ENCODE measurements at regions not wholly inside any gene's neighbourhood (a gene's known extent, or its start where the extent isn't known, plus 50 kb on each side); places are given as distances from the start of the nearest gene placed in this dataset.
A peak's percentile ranks its signal among the peaks of the same experiment; 100 is the strongest.
"Not testable (repeated sequence)": the region's sequence is repeated elsewhere in the genome, so short reads cannot be mapped to it uniquely, and the experiment has no call there.

DNA sequence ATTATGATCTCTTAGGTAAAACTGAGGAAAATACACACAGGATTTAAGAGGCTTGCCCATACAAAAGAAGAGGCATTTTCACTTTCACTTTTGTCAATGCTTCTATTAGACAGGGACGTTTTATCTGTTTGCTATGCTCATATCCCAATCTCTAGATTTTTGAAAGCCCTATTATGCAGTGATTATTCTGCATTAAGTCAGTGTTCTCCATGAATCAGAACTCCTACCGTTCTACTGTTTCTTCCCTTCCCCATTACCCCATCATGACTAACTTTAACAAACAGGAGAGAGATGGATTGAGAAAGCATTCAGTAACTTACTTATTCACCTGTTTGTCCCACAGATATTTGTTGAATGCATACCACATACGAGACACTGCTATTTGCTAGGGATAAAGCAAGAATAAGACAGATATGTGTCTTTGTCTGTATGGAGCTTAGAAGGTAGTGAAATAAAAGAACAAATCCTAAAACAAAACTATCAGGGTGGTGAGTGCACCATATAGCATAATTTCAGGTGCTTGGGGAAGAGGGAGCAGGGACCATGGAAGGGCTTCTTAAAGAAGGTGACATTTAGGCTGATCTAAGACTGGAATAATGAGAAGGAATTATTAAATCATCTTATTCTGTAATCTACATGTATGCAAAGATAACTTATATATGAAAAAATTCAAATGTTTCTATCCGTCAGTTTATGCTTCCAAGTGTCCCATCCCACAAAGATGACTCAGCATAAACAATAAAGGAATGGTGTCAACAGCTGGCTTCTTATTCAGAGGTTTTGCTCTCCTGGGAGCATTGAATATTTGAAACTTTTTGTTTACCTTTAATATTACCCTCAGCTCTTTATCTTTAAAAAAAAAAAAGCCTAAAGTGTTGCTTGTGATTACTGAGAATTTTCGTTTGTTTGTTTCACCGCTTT, 328.1 kb downstream of the HINT1 start:
- no peak for DNase-seq (ENCODE audit: low read depth)

GRCh38 chr5:130817598-130818384, 347.3 kb downstream of the HINT1 start:
- not testable (repeated sequence) for DNase-seq (ENCODE audit: low read depth)

DNA sequence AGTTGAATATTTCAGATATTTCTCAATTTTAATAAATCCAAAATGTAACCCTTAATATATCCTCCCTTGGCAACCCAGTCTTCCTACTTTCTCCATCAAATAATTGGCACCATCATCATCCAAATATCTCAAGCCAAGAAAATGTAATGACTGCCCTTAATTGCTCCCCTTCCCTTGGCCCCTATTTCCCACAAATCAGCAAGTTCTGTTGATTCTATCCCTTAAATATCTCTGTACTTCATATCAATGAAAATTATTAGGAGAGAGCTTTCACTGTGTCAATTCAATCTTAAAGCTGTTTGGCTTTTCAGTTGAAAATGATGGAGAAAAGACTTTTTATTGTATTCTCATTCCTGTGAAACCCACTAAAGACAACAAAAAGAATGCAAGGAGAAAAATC, 349.8 kb downstream of the HINT1 start:
- DNase-seq (ENCODE audit: low read depth) = no peak

GRCh38 chr5:130808691-130809090, 356.4 kb downstream of the HINT1 start:
- no peak for DNase-seq (ENCODE audit: low read depth)

- DNase-seq (ENCODE audit: low read depth) = no peak
These were observed 359.4 kb downstream of the HINT1 start for GRCh38 chr5:130805648-130806047.

- no peak for DNase-seq (ENCODE audit: low read depth)
These were observed 360.0 kb downstream of the HINT1 start for GRCh38 chr5:130805036-130805435.

GRCh38 chr5:130801963-130802362, 363.1 kb downstream of the HINT1 start:
- DNase-seq (ENCODE audit: low read depth) = no peak

- no peak for DNase-seq (ENCODE audit: low read depth)
These were observed 366.0 kb downstream of the HINT1 start for GRCh38 chr5:130799015-130799414.

GRCh38 chr5:130797303-130797702, 367.8 kb downstream of the HINT1 start:
- no peak for DNase-seq (ENCODE audit: low read depth)

- DNase-seq (ENCODE audit: low read depth) = no peak
These were observed 368.2 kb downstream of the HINT1 start for GRCh38 chr5:130796902-130797301.

DNA sequence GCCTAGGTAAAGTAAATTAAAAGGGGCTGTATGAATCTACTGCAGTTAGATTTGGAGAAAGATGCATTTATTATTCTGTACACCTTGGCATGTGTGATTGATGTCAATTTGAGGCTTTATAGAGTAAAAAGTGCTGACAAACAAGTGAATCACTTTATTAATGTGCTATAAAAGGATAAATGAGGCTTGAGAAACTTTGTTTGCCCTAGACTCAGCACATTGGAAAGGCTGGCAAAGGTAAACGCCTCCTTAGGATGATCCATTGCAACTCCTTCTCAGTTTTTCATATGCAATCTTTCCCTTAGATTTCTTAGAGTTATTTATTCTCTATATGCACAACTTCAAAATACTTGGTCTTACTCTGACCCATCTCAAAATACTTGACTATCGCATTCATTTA, 369.0 kb downstream of the HINT1 start:
- no peak for DNase-seq (ENCODE audit: low read depth)

GRCh38 chr5:130795037-130795436, 370.0 kb downstream of the HINT1 start:
- DNase-seq (ENCODE audit: low read depth) = no peak

DNA sequence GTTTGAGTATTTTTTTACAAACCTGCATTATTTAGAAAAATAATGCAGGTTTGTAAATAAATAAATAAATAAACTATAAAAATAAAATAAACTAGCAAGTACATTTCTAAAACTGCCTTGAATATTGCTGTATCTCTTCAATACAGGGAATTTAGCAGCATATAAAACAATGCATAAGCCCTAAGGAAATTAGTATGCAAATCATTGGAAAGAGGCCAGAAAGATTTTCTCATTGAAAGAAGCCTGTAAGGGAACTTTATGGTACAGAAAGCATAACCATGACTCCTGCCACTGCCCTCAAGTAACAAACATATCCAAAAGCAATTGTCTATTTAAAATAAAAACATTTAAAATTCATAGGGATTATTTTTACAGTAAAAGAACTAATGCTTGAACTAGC, 387.3 kb downstream of the HINT1 start:
- DNase-seq (ENCODE audit: low read depth) = no peak

GRCh38 chr5:130773813-130774212, 391.2 kb downstream of the HINT1 start:
- DNase-seq (ENCODE audit: low read depth) = no peak

GRCh38 chr5:130762031-130762430, 403.0 kb downstream of the HINT1 start:
- DNase-seq (ENCODE audit: low read depth) = peak; percentile 4

DNA sequence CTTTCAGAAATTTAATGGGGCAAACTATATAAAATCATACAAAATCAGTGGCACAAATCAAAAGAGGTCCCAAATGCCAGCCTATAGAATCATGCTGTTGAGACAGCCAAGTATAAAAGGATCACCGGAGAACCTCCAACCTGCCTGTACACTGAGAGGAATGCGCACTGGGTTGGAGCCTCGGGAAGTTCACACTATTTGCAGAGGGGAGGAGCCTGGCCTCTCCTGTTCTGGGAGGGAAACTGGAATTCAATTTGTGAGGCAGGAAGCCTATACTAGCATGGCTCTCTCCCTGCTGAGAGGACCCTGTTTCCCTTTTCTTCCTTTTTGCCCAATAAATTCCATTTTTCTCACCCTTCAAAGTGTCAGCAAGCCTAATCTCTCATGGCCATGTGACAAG, 406.0 kb downstream of the HINT1 start:
- DNase-seq (ENCODE audit: low read depth) = no peak

DNA sequence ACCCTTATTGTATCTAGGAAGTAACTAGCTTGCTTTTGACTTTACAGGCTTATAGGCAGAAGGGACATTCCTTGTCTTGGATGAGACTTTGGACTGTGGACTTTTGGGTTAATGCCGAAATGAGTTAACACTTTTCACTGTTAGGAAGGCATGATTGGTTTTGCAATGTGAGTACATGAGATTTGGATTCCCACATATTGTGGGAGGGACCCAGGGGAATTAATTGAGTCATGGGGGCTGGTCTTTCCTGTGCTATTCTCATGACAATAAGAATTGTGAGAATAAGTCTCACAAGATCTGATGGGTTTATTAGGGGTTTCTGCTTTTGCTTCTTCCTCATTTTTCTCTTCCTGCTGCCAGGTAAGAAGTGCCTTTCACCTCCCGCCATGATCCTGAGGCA, 417.5 kb downstream of the HINT1 start:
- peak; percentile 13 for DNase-seq (ENCODE audit: low read depth)

GRCh38 chr5:130746641-130747040, 418.4 kb downstream of the HINT1 start:
- not testable (repeated sequence) for DNase-seq (ENCODE audit: low read depth)

DNA sequence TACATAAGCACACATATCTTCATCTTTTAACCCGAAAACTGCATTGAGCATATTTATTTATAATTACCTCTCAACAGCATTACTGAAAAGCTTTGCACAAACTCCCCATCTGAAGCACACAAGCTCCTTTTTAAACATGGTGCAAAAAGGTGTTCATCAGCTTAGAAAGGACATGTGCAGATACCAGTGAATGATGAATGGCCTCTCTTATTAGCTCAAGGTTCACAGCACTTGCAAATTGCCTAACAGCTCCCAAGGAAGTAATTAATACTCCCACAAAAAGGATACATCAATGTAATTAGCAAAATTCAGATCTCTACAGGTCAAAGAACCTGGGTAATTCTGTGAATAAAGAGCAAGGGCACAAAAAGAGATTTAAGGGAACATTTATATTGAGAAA, 422.0 kb downstream of the HINT1 start:
- no peak for DNase-seq (ENCODE audit: low read depth)

- no peak for DNase-seq (ENCODE audit: low read depth)
These were observed 424.9 kb downstream of the HINT1 start for GRCh38 chr5:130740047-130740569.

- DNase-seq (ENCODE audit: low read depth) = no peak
These were observed 433.2 kb downstream of the HINT1 start for GRCh38 chr5:130731839-130732238.

GRCh38 chr5:130729541-130729940, 435.5 kb downstream of the HINT1 start:
- no peak for DNase-seq (ENCODE audit: low read depth)

- DNase-seq (ENCODE audit: low read depth) = no peak
These were observed 437.2 kb downstream of the HINT1 start for GRCh38 chr5:130727830-130728229.
